Testis (tissue), 2 donors: ENCODE measurements at regions not wholly inside any gene's neighbourhood (a gene's known extent, or its start where the extent isn't known, plus 50 kb on each side); places are given as distances from the start of the nearest gene placed in this dataset.

ENCODE experiments used
- CTCF ChIP-seq, 3 experiments: fragments of 450-650 bp in 2 of 3; fragments of 200-600 bp in 1 of 3; sonication (generic) in 1 of 3; IDR thresholded peaks; one replicate each; pipeline ENCODE4 v1.5.1; 2016 to 2019; ENCODE audit warnings: antibody characterized with exemption in 3 of 3, mild to moderate bottlenecking in 2 of 3, moderate library complexity in 1 of 3
- POLR2A ChIP-seq: fragments of 450-650 bp; IDR thresholded peaks from one replicate; pipeline ENCODE4 v1.6.1; 2017; ENCODE audit warnings: antibody characterized with exemption, mild to moderate bottlenecking, moderate library complexity

- TF ChIP-seq CTCF (IDR thresholded peaks at IDR 0.05), result no peak
- TF ChIP-seq POLR2A, result no peak
These were observed 555.2 kb upstream of the BTBD3 start for GRCh38 chr20:11362450-11362849.
